DMS79 (cell line): ENCODE measurements at regions not wholly inside any gene's neighbourhood (a gene's known extent, or its start where the extent isn't known, plus 50 kb on each side); places are given as distances from the start of the nearest gene placed in this dataset.

Experiments used
- DNase-seq: peaks from one replicate; lab custom pipeline; 2025; lab: John Stamatoyannopoulos, UW

DNA sequence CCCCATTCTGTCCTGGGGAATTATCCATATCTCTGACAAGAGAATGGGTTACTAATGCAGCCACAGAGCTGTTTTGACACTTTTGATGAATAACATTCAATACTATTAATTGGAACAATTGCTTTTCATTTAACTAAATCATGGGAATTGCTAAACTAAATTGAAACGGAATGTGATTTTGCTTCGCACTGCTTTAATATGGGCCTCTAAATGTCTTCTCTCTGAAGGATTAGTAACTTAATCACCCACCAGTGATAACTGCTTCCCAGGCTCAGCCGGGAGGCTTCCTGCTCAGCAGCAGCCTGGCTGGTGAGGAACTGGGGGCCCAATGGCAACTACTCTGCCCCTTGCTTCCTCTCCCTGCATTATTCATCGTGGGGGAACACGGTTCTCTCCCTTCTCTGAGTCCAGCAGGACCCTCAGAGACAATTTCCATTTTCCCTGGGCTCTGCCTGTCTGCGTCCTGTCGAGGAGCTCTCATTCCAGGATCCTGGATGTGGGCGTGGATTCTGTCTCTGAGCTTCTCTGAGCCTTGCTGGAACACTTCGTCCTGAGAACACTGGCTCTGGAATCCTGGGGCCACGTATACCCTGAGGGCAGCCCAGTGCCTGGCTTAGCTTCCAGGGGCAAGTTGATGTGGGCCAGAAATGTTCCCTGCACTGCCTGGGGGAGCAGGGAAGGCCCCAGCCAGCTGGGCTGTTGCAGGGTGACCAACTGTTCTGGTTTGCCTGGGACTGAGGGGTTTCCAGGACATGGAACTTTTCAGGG, 308.9 kb downstream of the DHX35 start:
- DNase-seq = no peak

GRCh38 chr20:39269493-39270217, 307.5 kb downstream of the DHX35 start:
- no peak for DNase-seq

DNA sequence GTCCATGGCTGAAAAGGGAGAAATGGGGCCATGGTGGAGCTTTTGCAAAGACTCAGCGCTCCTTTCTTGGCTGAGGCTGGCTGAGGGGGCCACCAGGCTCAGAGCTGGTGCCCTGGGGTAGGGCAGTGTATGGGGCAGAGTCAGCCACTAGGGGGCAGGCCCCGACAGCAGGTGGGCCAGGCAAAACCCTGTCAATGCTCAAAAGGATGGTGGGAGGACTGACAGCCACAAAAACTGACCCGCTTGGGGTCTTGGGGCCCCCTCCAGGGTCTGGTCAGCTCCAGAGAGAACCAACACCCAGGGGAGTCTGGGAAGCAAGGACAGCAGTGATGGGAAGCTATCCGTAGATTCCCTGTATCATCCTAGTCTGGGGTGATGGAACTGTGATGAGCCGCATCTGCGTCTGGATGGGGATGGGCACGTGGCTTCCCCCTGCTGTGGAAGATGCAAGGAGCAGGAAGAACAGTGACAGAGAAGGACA, 306.9 kb downstream of the DHX35 start:
- DNase-seq = no peak

- DNase-seq = no peak
Measured at GRCh38 chr20:39268491-39268951, 306.4 kb downstream of the DHX35 start.

DNA sequence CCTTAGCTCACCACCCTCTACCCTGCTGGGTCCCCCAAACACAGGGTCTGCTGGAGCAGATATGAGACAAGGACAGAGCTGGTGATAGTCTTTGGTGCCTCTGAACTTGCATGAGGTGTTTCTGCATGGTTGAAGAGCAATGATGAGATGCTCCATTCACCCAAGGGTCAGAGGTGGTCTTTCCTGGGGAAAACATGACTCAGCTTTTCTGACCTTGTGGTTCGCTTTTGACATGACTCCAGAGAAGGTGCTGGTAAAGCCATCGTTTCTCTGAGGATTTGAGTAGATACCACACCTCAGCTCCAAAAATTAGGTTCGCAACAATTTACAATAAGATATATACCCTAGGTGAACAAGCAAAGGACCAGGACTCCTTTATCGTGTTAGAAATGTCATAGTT, 304.8 kb downstream of the DHX35 start:
- no peak for DNase-seq

- no peak for DNase-seq
Measured at GRCh38 chr20:39264506-39265172, 302.5 kb downstream of the DHX35 start.

GRCh38 chr20:39263076-39263475, 300.9 kb downstream of the DHX35 start:
- DNase-seq = no peak

DNA sequence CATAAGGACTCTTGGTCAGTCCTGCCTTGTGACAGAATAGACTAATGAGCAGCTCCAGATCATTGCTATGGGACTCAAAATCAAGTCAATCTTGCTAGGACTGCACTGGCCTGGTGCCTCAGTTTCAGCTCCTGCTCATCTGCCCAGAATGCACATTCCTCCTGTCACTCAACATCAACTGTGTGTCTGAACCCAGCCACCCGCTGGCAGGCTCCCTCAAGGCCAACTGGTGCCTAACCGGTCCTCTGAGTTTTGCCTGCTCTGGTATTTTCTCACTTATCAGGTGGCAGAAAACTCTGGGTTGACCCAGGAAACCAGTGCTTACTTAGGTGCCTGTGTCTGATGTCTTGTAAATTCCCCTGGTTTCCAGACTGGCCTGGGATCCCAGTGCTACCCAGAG, 297.7 kb downstream of the DHX35 start:
- DNase-seq = no peak

GRCh38 chr20:39259010-39259803, 297.1 kb downstream of the DHX35 start:
- no peak for DNase-seq

GRCh38 chr20:39258253-39258652, 296.1 kb downstream of the DHX35 start:
- no peak for DNase-seq

DNA sequence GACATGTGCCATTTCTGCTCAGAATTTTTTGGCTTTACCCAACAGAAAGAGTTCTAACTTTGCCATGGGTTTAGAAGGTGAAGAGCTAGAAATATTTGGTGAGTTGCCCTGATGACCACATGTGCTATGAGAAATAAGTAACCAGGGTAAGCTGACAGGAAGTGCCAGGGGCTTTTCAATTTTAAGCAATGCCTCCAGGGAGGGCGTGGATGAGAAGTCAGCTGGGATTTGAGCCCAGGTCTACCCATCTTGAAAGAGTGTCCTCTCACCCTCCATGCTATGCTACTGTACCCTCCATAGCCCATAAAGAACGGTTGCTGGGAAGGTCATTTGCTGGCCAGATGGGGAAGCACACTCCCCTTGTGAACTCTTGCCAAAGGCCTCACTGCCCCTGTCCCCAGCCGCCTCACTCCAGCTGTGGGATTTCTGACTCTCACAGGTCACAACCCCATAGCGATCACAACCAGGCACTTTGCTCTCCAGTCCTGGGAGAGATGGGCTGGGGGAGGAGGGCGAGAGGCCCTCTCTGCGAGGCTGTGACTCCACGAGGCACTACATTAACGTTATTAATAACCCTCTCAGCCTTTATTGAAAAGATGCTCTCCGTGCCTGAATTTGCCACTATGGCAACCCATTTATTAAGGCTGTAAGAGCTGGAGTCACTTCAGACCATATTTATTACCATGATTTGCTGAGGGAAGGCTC, 291.1 kb downstream of the DHX35 start:
- DNase-seq = no peak

GRCh38 chr20:39252035-39252434, 289.9 kb downstream of the DHX35 start:
- no peak for DNase-seq

- no peak for DNase-seq
Measured at GRCh38 chr20:39249798-39250197, 287.7 kb downstream of the DHX35 start.

GRCh38 chr20:39248862-39249485, 286.8 kb downstream of the DHX35 start:
- DNase-seq = no peak

DNA sequence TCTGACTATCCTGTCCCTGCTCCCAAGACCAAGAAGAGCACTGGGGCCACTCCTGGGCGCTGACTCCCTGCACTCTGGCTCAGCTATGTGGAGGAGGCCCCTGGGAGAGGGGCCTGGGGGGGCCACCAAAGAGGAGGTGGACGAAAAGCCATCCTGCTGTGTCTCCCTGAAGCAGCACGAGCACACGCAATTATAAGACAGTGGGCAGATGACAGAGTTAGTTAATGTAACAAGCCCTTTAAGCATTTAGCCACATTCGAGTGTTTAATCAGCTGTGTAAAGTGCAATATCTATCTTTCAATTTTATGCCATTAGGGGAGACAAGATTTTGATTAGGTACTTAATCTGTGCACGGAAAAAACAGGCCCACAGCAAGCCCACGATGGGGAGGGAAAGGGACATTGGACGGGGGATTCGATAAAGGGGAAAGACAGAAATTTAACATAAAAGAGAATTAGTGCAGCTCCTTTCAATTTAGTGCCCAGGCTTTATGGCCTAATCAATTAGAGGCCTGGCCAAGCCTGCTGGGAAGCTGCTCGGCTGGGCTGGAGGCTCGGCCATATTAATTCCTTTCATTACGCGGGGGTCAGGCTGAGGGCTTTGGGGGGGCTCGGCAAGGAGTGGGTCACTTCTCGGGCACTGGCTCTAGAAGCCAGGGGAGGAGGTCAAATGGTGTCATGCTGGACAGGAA, 286.2 kb downstream of the DHX35 start:
- DNase-seq = no peak

GRCh38 chr20:39246436-39246835, 284.3 kb downstream of the DHX35 start:
- no peak for DNase-seq

- DNase-seq = no peak
Measured at GRCh38 chr20:39245685-39246311, 283.7 kb downstream of the DHX35 start.

DNA sequence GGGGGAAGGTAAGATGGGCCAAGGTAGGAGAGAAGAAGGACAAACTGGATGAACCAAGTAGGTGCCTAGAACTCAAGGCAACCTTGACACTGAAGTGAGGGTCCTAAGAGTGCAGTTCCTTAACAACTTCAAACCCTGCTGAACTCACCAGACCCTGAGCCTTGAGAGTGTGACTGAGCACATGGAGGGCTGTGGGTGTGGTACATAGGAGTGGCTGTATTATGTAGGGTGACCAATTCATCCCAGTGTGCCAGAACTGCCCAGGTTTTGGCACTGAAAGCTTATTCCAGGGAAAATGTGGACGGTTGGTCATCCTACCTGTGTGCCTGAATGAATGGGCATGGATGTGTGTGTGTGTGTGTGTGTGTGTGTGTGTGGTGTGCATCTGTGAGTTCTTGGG, 281.8 kb downstream of the DHX35 start:
- DNase-seq = no peak

DNA sequence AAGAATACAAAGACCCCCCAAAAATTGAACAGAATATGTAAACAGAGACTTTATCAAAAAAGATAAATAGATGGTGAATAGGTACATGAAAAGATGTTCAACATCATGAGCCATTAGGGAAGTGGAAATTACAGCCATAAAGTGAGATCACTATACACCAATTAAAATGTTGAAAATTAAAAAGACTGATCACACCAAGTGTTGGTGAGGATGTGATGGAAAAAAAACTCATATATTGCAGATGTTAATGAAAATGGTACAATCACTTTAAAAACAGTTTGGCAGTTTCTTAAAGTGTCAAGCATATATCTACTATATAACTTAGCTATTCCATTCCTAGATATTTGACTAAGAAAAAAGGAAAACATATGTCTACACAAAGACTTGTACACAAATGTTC, 280.5 kb downstream of the DHX35 start:
- DNase-seq = no peak
